GM18507 (cell line): ENCODE measurements at regions not wholly inside any gene's neighbourhood (a gene's known extent, or its start where the extent isn't known, plus 50 kb on each side); places are given as distances from the start of the nearest gene placed in this dataset.
"Not testable (repeated sequence)": the region's sequence is repeated elsewhere in the genome, so short reads cannot be mapped to it uniquely, and the experiment has no call there.

Experiments used
- DNase-seq: peaks from one replicate; pipeline ENCODE4 v3.0.0; 2011; ENCODE audit warnings: low read depth; ENCODE audit not compliant: insufficient read length; ENCODE audit errors: extremely low spot score
- FAIRE-seq: peaks from 2 replicates; lab custom pipeline; 2011; peaks lifted over from hg19 to GRCh38; lab: Jason Lieb, UNC

DNA sequence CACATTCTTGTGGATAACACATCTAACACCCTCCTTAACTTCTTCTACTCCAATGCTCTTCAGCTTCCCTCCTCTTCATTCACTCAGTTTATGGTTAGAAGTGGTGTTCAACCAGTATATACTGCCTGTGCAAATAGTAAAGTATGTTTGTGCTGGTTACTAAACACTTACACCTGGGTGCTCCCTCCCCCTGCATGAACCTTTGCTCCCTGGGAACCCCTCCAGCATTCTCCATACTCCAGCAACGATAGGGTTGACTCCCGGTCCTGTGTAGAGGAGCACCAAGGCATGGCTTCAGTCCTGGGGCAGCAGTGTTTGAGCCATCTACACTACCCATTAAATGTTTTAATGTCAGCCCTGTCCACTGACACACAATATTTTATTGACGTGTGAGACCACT is 407.5 kb upstream of the DPH6 start:
- no peak for FAIRE-seq
- no peak for DNase-seq

DNA sequence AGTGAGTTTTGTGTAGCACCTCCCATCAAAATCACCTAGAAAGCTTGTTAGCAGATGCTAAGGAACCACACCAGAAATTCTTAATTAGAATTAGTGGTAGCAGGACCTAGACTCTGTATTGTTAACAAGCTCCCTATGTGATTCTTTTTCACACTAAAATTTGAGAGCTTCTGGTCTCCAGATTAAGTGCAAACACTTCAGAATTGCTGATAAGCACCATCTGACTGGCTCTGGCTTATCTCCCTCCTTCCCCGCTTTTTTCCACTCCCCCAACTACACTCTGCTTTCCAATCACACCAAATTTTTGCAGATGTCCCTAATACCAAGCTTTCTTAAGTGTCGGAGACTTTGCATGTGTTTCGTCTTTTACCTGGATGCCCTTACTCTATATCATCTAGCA is 410.1 kb upstream of the DPH6 start:
- no peak for DNase-seq

DNA sequence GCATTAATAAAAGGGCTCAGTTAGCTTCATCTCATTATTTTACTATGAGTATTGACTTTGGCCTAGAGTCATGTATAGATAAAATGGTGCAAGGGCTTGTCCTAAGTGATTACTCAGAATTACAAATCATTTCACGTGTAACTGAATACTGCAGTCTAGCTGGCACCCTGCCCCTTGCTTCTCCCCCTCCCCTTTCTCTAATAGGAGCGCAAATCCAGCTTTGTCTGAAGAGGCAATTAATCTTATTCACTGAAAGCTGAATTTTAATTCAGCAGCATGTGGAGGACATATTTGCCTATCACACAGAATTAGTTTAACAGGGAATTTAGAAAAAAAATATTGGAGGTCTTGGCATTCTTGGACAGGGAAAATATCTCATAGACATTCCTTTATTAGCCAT is 412.1 kb upstream of the DPH6 start:
- DNase-seq (no peak), FAIRE-seq (no peak)

More for the DNA sequence above, 410.1 kb upstream of the DPH6 start:
- FAIRE-seq = no peak

DNA sequence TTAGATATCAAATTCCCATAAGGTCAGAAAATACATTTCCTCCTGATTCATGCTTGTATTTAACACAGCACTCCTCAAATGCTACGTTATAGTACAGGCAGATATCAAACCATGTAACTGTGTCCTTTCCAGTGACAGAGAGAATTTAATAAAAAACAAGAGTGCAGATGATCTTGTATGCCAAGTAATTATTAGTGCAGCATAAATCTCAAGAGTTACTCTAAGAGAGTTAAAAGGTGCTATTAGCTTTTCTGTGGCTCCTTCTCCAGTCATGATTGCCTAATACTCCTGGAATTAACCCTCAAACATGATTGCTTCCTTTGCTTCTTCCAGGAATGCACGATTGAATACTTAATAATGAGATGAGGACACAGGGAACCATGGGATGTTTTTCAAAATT is 413.0 kb upstream of the DPH6 start:
- no peak for FAIRE-seq
- DNase-seq = no peak

DNA sequence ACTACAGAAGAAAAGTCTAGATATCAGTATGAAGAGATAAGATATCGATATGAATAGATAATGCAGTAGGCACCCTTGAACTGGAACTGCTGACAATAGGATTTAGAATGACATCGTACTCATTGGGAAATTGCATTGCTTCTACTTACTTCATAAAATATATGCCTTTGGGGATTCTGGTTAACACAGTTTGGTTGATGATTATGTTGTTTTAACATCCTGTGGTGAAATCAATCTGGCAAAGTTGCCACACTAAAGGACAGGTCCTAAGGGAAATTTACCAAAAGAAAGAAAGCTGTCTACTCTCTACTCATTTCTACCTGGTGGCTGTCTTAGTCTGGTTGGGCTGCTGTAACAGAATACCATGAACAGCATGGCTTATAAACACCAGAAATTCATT is 417.4 kb upstream of the DPH6 start:
- no peak for DNase-seq
- no peak for FAIRE-seq

DNA sequence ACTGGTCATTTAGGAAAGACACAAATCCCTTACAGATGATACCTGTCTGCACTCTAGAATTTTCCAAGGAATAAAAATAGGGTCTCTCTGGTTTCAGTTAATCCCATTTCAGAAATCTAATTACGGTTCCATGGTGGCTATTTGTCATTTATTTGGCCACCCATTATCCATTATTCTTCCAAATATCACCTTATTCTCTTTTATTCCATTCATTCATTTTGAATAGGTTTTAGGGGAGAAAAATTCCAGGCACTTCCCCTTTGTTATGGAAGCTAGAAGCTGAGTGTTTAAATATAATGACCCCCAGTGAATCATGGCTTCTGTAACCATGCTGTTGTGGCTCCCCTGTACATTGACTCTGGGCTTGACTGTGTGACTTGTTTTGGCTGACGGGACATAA is 420.8 kb upstream of the DPH6 start:
- no peak for FAIRE-seq
- no peak for DNase-seq

DNA sequence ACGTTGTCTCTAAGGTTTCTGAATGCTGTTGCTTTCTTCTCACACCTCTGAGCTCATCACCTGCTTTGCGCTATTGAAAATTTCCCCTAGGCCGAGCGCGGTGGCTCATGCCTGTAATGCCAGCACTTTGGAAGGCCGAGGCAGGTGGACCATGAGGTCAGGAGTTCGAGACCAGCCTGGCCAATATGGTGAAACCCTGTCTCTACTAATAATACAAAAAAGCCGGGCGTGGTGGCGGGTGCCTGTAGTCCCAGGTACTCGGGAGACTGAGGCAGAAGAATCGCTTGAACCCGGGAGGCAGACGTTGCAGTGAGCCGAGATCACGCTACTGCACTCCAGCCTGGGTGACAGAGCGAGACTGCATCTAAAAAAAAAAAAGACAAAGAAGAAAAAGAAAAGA is 422.0 kb upstream of the DPH6 start:
- DNase-seq, FAIRE-seq: not testable (repeated sequence)

DNA sequence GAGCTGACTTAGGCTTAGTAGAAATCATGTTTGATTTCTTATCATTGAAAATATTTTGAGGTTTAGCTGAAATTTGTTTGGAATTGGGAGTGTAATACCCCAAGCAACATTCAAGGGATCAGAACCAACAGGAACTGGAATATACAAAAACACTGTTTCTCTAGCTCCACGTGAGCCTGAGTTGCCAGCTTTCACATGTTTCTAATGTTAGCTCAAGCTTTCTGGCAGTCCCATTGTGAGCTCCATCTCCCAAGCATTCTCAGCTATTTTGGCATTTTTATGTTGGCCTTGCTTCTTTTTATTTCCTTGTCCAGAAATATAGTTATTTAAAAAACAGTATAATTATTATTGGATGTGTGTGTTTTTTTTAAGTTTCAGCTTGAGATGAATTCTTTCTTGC is 427.1 kb upstream of the DPH6 start:
- FAIRE-seq (no peak), DNase-seq (no peak)

DNA sequence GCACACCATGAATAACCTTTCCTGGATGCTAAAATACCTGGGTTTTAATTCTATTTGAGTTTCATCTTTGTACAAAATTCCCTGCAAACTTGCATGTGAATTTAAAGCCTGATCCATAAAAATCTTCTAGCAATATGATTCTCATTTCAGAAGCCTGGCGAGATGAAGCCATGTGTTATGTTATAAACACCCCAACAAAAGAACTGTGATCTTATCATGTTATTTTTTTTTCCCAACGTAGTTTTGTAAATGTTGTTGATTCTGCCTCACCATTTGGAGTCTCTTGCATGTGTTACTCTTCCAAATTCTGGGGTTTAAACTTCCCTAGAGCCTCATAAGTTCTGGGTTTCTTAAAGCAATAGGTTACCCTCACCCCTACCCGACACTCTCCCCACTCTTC is 428.1 kb upstream of the DPH6 start:
- FAIRE-seq = no peak
- DNase-seq = no peak

DNA sequence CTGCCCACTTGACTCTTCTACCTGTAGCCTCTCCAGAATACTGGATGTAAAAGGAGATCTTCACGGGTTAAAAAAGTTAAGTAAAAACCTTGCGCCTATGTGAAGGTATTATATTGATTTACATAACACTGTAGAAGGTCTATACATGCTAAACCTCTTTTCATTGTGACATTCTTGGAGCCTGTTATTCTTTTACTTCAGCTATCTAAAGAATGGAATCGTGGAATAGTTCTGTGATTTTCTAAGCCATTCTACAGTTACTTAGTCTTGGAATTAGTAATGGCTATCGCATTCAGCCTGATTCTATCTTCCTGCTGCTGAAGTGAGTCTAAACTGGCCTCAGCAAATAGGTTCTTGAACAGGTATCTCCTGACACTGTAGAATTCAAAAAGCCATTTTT is 430.0 kb upstream of the DPH6 start:
- FAIRE-seq (no peak), DNase-seq (no peak)

DNA sequence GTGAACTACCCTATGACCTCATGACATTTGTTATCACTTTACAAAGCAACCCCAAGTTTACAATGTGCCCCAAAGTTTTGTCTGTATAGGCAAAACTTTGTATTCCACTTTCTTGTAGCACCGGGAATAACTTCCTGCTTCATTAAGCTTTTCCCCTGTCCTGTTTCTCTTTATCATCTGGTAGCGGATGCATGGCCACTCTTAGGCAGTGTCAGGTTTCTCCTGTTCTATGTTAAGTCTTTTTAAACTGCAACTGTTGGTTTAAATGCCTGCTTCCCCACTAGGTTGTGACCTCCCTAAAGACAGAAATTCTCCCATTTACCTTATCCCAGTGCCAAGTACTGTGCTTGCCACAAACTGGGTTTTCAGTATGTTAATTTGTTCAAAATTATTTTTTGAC is 433.6 kb upstream of the DPH6 start:
- DNase-seq (no peak), FAIRE-seq (no peak)

DNA sequence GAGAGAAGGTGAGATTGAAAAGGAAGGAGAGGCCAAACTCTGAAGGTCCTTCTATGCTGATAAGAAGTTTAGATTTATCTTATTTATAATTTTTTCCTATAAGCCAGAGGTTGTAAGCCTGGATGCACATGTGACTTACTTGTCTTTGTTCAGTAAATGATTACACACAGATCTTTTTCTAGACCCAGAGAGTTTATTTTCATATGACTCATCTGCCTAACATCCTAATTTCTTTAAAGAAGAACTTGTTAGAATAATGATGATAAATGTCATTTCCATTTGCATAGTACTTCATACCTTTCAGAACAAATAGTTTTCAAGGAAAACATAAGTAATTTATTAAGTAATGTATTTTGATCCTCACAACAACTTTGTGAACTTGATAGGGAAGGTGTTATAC is 434.8 kb upstream of the DPH6 start:
- DNase-seq = no peak
- no peak for FAIRE-seq

DNA sequence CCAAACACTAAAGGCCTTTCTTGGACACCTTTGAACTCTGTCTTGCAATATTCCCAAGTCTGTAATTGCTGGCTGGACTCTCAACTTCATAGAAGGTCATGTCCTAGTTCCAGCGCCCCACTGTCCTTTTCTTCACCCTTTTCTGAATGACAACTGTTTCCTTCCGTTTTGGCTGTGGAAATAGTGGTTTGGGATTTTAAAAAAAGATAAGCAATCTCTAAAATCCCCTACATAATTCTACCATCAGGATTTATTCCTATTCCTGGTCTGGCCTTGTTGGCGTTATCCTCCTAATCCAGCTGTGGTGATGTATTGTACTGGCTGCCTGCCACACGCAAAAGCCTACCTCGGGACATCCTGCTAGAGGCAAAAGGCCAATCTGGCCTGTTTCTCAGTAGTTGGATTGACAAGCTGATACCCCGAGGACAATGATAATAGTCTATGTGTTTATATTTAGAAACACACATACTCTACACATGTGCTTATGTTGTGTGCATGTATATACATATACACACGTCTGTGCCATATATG is 440.3 kb upstream of the DPH6 start:
- FAIRE-seq (no peak), DNase-seq (no peak)

DNA sequence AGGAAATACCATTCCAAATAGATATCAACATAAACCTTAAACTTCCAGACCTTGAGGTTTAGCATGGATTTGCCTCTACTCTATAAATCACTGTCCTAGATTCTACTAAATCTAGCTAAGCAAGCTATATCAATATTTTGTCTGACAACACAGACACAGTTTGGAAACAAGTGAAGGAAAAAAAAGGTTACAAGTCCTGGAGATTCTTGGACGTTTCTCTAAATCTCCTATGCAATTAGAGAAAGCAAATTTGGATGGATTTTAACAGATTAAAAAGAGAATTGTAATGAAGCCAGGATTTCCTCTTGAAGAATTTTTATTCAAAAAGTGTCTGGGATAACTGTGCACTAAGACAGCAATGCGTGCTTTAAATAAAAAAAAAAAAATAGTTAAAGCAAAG is 441.1 kb upstream of the DPH6 start:
- DNase-seq = no peak
- FAIRE-seq = no peak

DNA sequence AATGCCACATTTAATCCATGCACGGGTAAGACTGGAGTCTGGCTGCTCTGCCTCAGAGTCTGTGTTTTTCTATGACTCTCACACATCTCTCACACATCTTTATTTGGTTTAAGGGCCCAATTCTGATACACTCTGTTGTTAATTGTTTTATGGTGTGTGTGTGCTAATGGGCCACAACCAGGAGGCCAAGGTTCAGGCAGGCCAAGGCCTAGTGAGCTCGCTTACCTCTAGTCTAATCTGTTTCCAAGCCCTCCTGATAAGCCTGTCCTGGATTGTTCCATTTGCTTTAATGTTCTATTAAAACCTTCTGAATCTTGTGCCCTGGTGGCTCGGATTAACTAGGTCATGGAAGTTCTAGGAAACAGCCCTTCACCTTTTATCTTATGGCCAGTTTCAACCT is 445.4 kb upstream of the DPH6 start:
- FAIRE-seq (no peak), DNase-seq (no peak)

DNA sequence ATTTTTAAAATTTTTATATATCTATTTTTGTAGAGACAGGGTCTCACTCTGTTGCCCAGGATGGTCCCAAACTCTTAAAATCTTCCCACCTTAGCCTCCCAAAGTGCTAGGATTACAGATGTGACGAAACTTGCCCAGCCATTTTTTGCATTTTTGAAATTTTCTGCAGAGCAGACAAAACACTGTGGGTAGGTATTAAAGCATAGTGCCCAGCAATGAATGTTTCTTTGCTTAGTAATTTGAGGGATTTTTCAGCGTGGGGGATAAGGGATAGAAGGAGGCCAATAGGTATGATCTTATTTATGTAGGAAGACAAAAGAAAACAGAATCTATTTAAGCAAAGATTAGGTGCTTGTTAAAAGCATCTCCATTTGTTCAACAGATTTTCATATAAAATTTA is 446.8 kb upstream of the DPH6 start:
- no peak for DNase-seq
- no peak for FAIRE-seq

DNA sequence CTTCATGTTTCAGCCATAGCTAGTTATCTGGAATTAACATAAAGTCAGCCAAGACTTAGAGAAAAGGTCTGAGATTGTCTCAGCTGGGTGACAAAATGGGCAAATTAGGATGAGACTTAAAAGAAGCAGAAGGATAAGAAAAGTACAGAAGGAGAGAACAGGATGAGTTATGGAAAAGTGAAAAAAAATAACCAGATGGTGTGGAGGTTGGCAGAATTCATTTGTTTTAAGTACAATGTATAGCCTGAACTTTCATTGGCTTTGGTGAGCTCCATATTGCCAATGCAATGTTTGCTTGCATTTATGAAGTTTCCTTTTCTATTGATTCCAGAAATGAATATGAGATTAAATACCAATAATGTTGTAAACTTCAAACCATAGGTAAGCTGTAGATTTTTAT is 447.2 kb upstream of the DPH6 start:
- DNase-seq = no peak
- FAIRE-seq = no peak

DNA sequence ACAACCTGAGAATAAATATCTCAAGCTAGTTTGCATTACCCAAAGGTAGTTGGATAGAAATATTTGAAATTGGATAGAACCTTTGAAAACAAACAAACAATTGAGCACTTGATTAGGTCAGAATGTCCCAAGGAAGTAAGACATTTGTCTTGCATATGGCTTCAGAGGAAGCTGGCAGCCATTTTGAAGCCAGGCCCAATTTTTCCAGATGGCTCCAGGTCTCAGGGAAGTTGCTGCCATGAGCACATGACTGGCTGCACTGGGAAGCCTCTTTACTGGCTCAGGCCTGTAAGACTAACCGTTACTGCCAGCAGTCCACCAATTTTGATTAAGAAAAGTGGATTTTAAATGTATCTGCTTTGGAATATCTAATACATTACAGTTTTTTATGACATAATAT is 448.9 kb upstream of the DPH6 start:
- no peak for DNase-seq
- FAIRE-seq = no peak

DNA sequence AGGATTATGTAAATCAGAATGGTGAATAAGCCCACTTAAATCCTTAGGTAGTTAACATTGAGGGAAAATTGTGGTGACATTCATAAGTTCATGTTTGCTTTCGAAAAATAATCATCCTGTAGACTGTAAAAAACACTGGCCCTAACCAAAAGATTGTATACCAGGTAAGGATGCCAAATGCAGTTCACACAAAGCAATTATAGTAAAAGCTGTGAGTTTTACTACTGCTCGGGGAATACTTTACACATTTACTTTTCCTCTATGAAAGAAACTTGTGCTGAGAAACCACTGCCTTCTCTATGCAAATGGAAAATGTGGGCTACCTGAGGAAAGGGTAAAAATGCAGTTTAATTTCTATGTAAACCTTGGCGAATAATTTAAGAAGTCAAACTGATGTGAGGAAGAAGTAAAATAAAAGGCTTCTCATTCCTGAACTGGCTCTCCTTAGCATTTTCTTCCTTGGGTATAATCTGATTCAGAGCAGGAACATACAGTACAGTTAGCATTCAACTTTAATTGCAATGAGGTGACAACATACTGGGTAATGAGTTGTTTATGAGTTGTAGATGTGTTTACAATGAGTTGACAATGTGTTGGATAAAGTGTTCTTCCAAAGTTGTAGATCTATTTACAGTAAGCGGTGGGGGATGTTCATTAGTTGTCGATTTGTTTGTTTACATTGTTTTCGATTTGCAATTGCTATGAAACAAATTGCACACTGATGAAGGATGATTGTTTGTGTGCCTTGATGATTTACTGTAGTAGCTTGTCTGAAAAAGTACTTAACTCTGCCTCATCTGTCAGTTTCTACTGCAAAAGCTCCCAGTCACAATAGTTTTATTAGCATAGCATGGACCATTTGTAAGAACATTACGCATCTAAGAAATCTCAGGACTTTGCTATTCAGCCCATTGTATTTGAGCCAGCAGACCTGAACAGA is 453.0 kb upstream of the DPH6 start:
- no peak for DNase-seq

DNA sequence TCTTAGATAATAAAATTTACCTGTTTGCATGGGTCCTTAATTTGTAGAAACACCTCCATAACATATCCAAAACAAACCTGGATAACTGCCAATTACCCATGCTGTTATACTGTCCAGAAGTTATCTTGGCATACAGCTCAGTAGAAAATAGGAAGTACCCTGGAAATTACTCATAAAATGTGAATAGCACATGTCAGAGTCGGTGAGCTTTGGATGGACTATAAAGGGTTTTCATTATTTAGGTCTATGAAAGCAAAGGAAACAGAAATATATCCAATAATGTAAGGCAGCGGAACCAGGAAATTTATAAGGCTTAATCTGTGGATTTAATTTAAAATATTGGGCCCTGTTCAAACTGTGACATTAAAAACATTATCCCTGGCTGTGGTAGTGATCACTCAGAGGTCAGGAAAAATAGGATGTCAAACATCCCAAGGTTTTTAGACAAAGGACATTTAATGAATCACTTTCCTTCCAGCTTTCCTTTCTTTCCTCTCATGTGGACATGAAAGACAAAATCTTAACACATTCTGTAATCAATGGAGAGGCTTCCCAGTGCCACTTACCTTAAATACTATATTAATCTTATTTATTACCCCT is 459.0 kb upstream of the DPH6 start:
- DNase-seq (no peak), FAIRE-seq (no peak)

More for the DNA sequence above, 453.0 kb upstream of the DPH6 start:
- no peak for FAIRE-seq

DNA sequence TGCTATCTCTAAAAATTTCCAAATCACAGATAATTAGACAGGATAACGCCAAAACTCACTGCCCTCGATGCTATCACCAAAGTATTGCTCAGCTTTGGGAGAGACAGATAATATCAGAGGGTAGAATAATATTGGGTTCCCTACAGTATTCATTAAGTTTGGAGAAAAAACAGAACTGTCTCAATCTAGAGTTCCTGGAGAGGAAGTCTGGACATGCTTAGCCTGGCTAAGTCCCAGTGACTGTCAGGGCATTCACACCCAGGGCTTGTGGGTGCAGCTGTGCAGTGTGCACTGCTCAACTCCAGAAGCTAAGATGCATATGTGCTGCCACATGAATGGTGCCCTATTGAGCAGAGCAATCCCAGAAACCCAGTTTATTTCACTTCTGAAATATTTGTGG is 459.6 kb upstream of the DPH6 start:
- FAIRE-seq = no peak
- DNase-seq = no peak
